OCI-LY7 (cell line): ENCODE measurements at regions not wholly inside any gene's neighbourhood (a gene's known extent, or its start where the extent isn't known, plus 50 kb on each side); places are given as distances from the start of the nearest gene placed in this dataset.

Experiments
- BruUV-seq: library from RNA; stranded (reverse); fragments of 400-500 nt; replicated peaks from 2 replicates; lab custom pipeline; 2021; lab: Mats Ljungman, UMichigan
- CTCF ChIA-PET: fragments of 300-600 bp; sonication (Branson Sonifier 250); formaldehyde crosslinking; loops from one replicate; lab custom pipeline; 2022; ENCODE audit warnings: antibody characterized with exemption; ENCODE audit not compliant: unreplicated experiment; lab: Charles Lee
- POLR2A ChIA-PET: fragments of 300-600 bp; sonication (Branson Sonifier 250); formaldehyde crosslinking; loops from one replicate; lab custom pipeline; 2022; ENCODE audit warnings: antibody characterized with exemption; lab: Charles Lee
- DNase-seq: peaks from one replicate; pipeline ENCODE4 v3.0.0-alpha.2; 2015; ENCODE audit warnings: low spot score
- H2AFZ ChIP-seq: fragments of 200-600 bp; sonication (generic), shearing (Covaris generic); 2 replicates; pipeline ENCODE4 v1.6.1; 2014; ENCODE audit warnings: mild to moderate bottlenecking, antibody characterized with exemption, low read length, moderate library complexity
- H3K27ac ChIP-seq: fragments of 200-600 bp; sonication (generic); 2 replicates; pipeline ENCODE4 v1.5.1; 2014; ENCODE audit warnings: mixed run types, low read depth, mild to moderate bottlenecking, moderate library complexity, low read length, inconsistent platforms; ENCODE audit not compliant: poor library complexity, severe bottlenecking
- H3K36me3 ChIP-seq: fragments of 200-600 bp; sonication (generic); 2 replicates; pipeline ENCODE4 v1.6.1; 2014; ENCODE audit warnings: mild to moderate bottlenecking, antibody characterized with exemption, low read length, moderate library complexity, mixed read lengths; ENCODE audit not compliant: insufficient read depth
- H3K4me1 ChIP-seq: fragments of 200-600 bp; sonication (generic); 2 replicates; pipeline ENCODE4 v1.5.1; 2014; ENCODE audit warnings: mild to moderate bottlenecking, low read length; ENCODE audit not compliant: insufficient read depth, poor library complexity, severe bottlenecking
- H3K4me2 ChIP-seq: fragments of 200-600 bp; sonication (generic); 2 replicates; pipeline ENCODE4 v1.6.1; 2014; ENCODE audit warnings: mild to moderate bottlenecking, low read length
- H3K4me3 ChIP-seq: fragments of 200-600 bp; sonication (generic); 2 replicates; pipeline ENCODE4 v1.5.1; 2014; ENCODE audit warnings: mild to moderate bottlenecking, low read depth, low read length; ENCODE audit not compliant: poor library complexity, severe bottlenecking
- H3K79me2 ChIP-seq: fragments of 200-600 bp; sonication (generic); 2 replicates; pipeline ENCODE4 v1.6.1; 2016; ENCODE audit warnings: low read depth, mild to moderate bottlenecking, low read length, moderate library complexity, mixed read lengths; ENCODE audit not compliant: insufficient read depth
- H3K9me2 ChIP-seq: fragments of 200-600 bp; sonication (generic); 2 replicates; pipeline ENCODE4 v1.6.1; 2016; ENCODE audit warnings: mild to moderate bottlenecking, low read length, mixed read lengths; ENCODE audit not compliant: insufficient read depth
- H3K9me3 ChIP-seq: fragments of 200-600 bp; sonication (generic); 2 replicates; pipeline ENCODE4 v1.6.1; 2014; ENCODE audit warnings: mild to moderate bottlenecking, mixed run types, low read length, mixed read lengths
- H4K20me1 ChIP-seq: fragments of 200-600 bp; sonication (generic); 2 replicates; pipeline ENCODE4 v1.6.1; 2014; ENCODE audit warnings: mild to moderate bottlenecking, antibody characterized with exemption, low read length, moderate library complexity, mixed read lengths; ENCODE audit not compliant: insufficient read depth
- CTCF ChIP-seq: fragments of 200-600 bp; sonication (generic); conservative IDR thresholded peaks from 2 replicates; pipeline ENCODE4 v1.5.1; 2014; ENCODE audit warnings: mild to moderate bottlenecking, antibody characterized with exemption, low read length, moderate library complexity, mixed read lengths
- EZH2phosphoT487 ChIP-seq: fragments of 200-600 bp; sonication (generic); IDR thresholded peaks from 2 replicates; pipeline ENCODE4 v1.6.1; 2018; ENCODE audit warnings: low read depth, borderline replicate concordance, mild to moderate bottlenecking, mixed run types, antibody characterized with exemption, low read length, moderate library complexity, mixed read lengths
- intact Hi-C: fragments of 100-400 bp; cut with micrococcal nuclease; formaldehyde crosslinking; loops from one replicate; pipeline ENCODE4 v1.10.0; 2022; ENCODE audit not compliant: unreplicated experiment

GRCh38 chr18:59837586-59837985 is 62.2 kb upstream of the PMAIP1 start:
- Histone ChIP-seq H3K4me2 (no peak overlapping the region), H3K9me2 (no peaks in the 10 kb centered on the region), H3K4me3 (no peak overlapping the region), H3K9me3 (no peaks in the 10 kb centered on the region), H3K4me1 (peaks cover 5% of the 10 kb centered on the region), H3K79me2 (no peaks in the 10 kb centered on the region), H3K36me3 (no peaks in the 10 kb centered on the region), H3K27ac (no peak overlapping the region), H4K20me1 (no peaks in the 10 kb centered on the region), H2AFZ (no peak overlapping the region)
- intact Hi-C loops: loop anchor here (2.0 kb wide), 2 partner anchors 63 to 151 kb away; no protein-coding TSS in a partner anchor
- CTCF ChIA-PET: no interaction called here
- DNase-seq: peak; percentile 72
- BruUV-seq: no TSS peak
- TF ChIP-seq CTCF (peak; percentile 87), EZH2phosphoT487 (no peak)
- POLR2A ChIA-PET: no interaction called here

- H3K9me2 ChIP-seq: no peaks in the 10 kb centered on the region
- H4K20me1 ChIP-seq: no peaks in the 10 kb centered on the region
- intact Hi-C loops: loop anchor here (2.0 kb wide), 2 partner anchors 65 to 153 kb away; no protein-coding TSS in a partner anchor
- ChIA-PET POLR2A (no interaction called here), CTCF (no interaction called here)
- H3K4me1 ChIP-seq: peaks cover 5% of the 10 kb centered on the region
- DNase-seq: no peak
- BruUV-seq: no TSS peak
- H3K27ac ChIP-seq: no peak overlapping the region
- H3K4me3 ChIP-seq: no peak overlapping the region
- no peak overlapping the region for H2AFZ ChIP-seq
- no peaks in the 10 kb centered on the region for H3K36me3 ChIP-seq
- H3K4me2 ChIP-seq: no peak overlapping the region
- no peaks in the 10 kb centered on the region for H3K79me2 ChIP-seq
- TF ChIP-seq CTCF (no peak), EZH2phosphoT487 (no peak)
- no peaks in the 10 kb centered on the region for H3K9me3 ChIP-seq
Measured at GRCh38 chr18:59835605-59836379, 64.0 kb upstream of the PMAIP1 start.

- no peak overlapping the region for H3K27ac ChIP-seq
- no peak overlapping the region for H3K4me2 ChIP-seq
- no peaks in the 10 kb centered on the region for H4K20me1 ChIP-seq
- POLR2A ChIA-PET: no interaction called here
- TF ChIP-seq CTCF (no peak), EZH2phosphoT487 (no peak)
- no peaks in the 10 kb centered on the region for H3K36me3 ChIP-seq
- CTCF ChIA-PET: no interaction called here
- no peak overlapping the region for H3K4me3 ChIP-seq
- peaks cover 5% of the 10 kb centered on the region for H3K4me1 ChIP-seq
- H3K9me2 ChIP-seq: no peaks in the 10 kb centered on the region
- no peak overlapping the region for H2AFZ ChIP-seq
- DNase-seq: no peak
- H3K79me2 ChIP-seq: no peaks in the 10 kb centered on the region
- no TSS peak for BruUV-seq
- H3K9me3 ChIP-seq: no peaks in the 10 kb centered on the region
- intact Hi-C loops: no loop called here
Measured at GRCh38 chr18:59834267-59834666, 65.5 kb upstream of the PMAIP1 start.
